ENCODE measurements at regions not wholly inside any gene's neighbourhood (a gene's known extent, or its start where the extent isn't known, plus 50 kb on each side); places are given as distances from the start of the nearest gene placed in this dataset.
"Not testable (repeated sequence)": the region's sequence is repeated elsewhere in the genome, so short reads cannot be mapped to it uniquely, and the experiment has no call there.

DNA sequence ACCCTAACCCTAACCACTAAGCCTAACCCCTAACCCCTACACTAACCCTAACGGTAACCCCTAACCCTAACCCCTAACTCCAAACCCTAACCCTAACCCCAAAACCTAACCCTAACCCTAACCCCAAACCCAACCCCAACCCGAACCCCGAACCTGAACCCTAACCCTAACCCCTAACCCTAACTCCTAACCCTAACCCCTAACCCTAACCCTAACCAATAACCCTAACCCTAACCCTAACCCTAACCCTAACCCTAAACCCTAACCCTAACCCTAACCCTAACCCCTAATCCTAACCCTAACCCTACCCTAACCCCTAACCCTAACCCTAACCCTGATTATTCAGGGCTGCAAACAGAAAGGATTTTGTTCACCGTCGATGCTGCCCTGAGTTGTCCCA lies 144.6 kb upstream of the DUSP22 start:
- TF ChIP-seq POLR2A (IDR thresholded peaks at IDR 0.05; ENCODE audit: extremely low read depth, insufficient read length); MYC (IDR thresholded peaks at IDR 0.05; ENCODE audit: low read depth, low read length): not testable (repeated sequence)
- TF ChIP-seq, protein P1, sequence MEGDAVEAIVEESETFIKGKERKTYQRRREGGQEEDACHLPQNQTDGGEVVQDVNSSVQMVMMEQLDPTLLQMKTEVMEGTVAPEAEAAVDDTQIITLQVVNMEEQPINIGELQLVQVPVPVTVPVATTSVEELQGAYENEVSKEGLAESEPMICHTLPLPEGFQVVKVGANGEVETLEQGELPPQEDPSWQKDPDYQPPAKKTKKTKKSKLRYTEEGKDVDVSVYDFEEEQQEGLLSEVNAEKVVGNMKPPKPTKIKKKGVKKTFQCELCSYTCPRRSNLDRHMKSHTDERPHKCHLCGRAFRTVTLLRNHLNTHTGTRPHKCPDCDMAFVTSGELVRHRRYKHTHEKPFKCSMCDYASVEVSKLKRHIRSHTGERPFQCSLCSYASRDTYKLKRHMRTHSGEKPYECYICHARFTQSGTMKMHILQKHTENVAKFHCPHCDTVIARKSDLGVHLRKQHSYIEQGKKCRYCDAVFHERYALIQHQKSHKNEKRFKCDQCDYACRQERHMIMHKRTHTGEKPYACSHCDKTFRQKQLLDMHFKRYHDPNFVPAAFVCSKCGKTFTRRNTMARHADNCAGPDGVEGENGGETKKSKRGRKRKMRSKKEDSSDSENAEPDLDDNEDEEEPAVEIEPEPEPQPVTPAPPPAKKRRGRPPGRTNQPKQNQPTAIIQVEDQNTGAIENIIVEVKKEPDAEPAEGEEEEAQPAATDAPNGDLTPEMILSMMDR (IDR thresholded peaks at IDR 0.05; ENCODE audit: low read depth, low read length) = not testable (repeated sequence)
